ENCODE measurements at regions not wholly inside any gene's neighbourhood (a gene's known extent, or its start where the extent isn't known, plus 50 kb on each side); places are given as distances from the start of the nearest gene placed in this dataset.

- DNase-seq (ENCODE audit: low spot score) = no peak
These were observed 137.4 kb upstream of the RBMS1 start for GRCh38 chr2:160630801-160631590.

DNA sequence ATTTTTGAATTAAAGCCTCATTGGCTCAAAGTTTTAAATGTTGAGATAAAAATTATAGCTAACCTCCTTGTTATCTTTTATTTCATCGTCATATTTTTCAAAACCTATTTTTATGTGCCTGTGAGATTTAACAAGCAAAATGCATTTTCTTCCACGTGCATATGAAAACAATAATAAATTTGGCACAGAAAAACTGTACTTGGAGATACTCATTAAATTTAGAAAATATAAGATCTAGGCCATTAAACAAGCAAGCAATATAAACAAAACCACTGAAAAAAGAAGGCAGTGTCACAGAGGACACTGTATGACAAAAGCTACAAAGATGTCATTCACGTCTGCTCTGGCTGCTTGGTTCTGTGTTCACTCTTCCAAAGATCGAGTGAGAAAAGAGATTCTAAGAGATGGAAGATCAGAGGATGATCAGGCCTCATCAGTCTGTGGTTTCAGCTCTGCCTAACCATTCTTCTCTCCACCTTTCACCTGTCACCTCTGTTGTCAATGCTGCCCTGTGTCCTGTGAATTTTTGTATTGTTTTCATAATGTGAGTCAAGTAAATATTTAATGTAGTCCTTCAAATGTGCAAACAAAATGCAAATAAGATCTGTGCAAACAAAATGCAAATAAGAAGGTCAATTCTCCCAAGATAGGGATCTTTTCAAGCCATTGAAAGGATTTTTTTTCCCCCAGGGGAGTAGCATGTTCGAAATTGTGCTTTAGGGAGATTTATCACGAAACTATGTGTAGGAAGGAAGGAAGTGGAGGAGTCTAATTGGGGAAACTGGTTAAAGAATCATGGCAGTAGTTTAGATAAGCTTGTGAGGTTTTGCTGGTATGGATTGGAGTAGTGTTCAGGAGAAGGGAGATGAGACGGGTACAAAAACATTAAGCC lies 138.7 kb upstream of the RBMS1 start:
- no peak for DNase-seq (ENCODE audit: low spot score)

- DNase-seq (ENCODE audit: low spot score) = no peak
These were observed 140.8 kb upstream of the RBMS1 start for GRCh38 chr2:160634436-160634835.

- no peak for DNase-seq (ENCODE audit: low spot score)
These were observed 141.9 kb upstream of the RBMS1 start for GRCh38 chr2:160635488-160635887.

GRCh38 chr2:160639472-160639871 lies 145.9 kb upstream of the RBMS1 start:
- no peak for DNase-seq (ENCODE audit: low spot score)

GRCh38 chr2:160646684-160647444 lies 153.3 kb upstream of the RBMS1 start:
- DNase-seq (ENCODE audit: low spot score) = no peak

DNA sequence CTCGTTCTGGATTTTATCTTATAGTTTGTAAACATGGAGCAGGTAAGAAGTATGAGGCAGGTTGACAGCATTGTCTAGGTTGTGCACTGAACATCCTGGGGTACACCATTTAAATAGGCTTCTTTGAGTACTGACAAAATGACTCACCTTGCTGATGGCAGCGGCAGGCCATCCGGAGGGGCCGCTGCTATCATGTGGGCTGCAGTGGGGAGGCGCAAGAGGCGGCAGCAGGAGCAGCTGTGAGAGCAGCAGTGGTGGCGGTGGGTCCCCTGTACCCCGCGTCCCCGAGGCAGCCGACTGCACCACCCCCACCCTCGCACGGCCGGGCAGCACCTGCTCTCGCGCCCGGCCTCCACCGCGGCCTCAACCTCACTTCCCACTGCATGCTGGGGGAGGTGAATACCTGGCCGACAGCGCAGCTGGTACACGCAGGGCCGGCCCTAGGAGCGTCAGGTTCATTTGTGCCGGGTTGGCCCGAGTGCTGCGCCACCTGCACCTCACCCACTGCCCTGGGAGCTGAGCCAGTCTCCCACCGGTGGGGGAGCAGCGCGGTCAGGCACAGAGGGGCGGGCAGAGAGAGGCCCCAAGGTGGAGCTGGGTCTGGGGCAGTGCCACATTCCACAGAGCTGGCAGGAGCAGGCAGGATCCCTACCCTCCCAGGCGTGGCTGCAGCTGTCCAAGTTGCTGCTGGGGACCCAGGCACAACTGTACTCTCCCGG lies 154.5 kb upstream of the RBMS1 start:
- no peak for DNase-seq (ENCODE audit: low spot score)

DNA sequence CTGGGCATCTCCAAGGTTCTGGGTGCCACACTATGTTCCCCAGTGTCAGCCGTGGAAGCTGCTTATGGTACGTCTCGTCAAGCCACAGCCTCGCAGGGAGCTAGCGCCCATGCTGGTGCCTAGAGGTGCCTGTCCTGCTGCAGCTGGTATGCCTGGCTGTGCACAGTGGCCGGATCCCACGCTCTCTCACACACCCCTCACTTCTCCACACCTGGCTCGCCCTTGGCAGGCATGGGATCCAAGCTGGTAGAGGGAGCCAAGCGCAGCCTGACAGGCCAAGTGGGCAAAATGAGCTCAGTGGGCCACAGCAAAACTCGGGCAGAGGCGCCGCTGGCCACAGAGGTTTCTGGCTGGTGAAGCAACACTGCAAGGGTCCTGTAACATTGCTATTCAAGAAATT lies 156.1 kb upstream of the RBMS1 start:
- DNase-seq (ENCODE audit: low spot score) = no peak

- DNase-seq (ENCODE audit: low spot score) = no peak
These were observed 156.8 kb upstream of the RBMS1 start for GRCh38 chr2:160650196-160651118.

DNA sequence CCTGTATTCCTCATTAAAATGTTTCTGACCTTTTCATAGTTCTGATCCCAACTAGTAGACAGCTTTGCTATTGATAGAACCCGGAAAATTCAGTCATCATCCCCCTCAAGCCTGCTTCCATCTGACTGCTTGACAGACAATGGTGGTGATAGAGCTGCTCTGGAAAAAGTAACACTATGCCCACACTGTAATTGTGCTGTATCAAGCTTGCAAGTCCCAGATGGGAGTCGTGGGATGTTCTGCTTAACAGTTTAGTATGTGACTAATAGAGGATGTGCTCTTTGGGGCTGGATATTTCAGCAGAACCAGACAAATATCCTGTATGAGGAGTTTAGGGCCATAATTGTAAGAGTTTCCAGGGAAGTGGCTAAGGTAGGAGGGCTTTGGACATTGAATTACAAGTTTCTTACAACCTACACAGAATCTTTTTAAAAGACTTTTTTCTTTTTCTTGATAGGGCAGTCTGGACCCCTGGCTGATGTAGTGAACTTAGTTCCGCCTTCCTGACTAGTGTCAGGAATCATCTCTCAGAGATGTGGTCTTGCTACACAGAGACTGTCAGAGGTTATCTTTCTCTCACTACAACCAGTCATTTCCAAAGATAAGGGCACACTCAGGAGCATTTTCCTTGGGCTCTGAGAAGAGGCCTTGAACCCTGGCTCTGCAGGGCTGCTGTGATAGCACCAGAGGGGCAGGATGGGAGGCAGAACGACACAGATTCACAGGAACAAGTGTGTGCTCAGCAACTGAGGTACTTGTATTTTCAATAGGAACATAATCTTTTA lies 158.0 kb upstream of the RBMS1 start:
- no peak for DNase-seq (ENCODE audit: low spot score)

DNA sequence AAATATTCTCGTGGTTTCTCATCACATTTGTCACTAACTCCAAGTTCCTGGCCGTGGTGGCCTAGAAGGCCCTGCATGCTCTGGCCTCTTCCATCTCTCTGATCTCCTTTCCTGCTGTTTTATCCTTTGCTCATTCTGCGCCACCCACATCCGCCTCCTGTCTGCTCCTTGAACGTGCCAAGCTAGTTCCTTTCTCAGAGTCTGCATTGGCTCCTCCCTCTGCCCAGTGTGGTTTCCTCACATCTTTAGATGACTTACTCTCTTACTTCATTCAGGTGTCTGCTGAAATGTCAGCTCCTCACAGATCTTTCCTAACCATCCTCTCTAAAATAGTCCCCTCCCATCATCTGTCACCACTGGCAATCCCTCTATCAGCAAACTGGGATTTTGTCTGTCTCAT lies 158.6 kb upstream of the RBMS1 start:
- no peak for DNase-seq (ENCODE audit: low spot score)

- DNase-seq (ENCODE audit: low spot score) = no peak
These were observed 163.6 kb upstream of the RBMS1 start for GRCh38 chr2:160657196-160657595.

DNA sequence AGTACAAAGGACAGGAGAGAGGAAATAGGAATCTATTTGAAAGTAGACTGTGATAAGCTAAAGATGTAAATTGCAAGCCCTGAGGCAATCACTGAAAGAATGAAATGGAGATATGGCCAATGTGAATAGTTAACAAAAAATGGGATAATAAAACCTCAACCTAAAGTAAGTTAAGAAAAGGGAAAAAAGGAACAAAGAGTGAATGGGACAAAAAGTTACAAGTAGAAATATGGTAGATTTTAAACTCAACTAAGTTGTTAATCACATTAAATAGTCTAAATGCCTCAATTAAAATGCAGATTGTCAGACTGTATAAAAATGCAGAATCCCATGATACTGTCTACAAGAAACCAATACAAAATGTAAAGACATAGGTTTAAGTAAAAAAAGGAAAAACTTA lies 165.2 kb upstream of the RBMS1 start:
- DNase-seq (ENCODE audit: low spot score) = no peak

- DNase-seq (ENCODE audit: low spot score) = no peak
These were observed 167.1 kb upstream of the RBMS1 start for GRCh38 chr2:160660741-160661140.

DNA sequence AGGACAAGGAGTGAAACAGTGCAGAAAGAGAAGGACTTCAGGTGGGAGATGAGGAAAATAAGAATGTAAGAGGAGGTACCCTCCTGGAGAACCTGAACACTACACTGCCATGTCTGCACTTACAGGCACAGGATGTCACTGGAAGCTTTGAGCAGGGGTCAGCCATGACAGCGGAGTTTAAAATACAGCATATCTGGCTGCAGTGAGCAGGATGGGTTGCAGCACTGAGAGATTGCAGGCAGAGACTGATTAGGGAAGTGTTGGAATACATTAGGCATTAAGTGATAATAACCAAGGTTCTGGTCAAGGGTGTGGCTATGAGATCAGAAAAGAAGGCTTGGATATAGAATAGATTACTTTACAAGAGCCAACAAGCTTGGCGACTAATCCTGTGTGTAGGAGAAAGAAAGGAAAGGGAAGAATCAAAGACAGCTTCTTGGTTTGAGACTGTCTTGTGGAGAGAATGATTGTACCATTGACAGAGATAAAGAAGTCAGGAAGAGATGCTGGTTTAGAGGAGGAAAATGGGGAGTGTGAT lies 171.1 kb upstream of the RBMS1 start:
- DNase-seq (ENCODE audit: low spot score) = no peak

DNA sequence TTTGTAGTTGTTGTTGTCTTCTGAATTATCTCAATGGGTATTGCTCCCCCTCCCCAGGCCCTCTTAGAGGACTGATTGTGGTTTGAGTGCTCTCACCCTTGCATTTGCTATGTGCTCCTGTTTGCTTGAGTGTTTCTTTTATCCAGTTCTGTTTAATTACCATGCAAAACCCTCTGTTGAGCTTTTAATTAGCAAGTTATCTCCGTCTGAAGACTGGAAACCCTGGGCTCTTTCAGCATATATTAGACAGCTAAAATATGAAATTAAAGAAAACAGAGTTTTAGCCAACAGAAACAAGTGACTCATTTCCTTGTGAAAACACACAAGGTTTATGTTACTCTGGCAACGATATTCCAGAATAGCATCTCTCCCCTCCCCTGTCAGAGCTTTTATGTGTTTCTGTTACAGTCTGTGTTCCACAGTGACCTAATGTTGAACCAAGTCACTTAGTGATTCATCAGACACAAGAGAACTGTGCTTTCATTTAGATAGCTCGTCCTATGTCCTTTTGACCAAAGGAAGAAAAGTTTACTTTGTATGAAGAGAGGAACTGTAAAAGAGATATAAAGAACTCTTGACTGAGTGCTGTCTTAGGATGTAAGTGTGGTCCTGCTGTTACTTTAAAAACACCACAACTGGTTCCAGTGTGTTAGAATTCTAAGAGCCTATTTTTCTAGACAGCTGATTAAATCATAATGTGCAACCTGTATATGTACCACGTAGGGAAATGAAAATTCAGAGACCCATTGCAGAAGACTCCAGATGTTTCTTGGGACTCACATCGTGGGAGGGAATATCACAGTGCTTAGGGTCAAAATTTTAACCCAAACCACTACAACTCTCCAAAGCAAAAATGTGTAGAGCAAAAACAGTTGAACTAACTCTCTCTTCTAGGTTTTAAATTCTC lies 172.8 kb upstream of the RBMS1 start:
- no peak for DNase-seq (ENCODE audit: low spot score)

GRCh38 chr2:160667811-160668210 lies 174.2 kb upstream of the RBMS1 start:
- no peak for DNase-seq (ENCODE audit: low spot score)

- DNase-seq (ENCODE audit: low spot score) = no peak
These were observed 177.0 kb upstream of the RBMS1 start for GRCh38 chr2:160670618-160671017.

GRCh38 chr2:160672211-160672610 lies 178.6 kb upstream of the RBMS1 start:
- no peak for DNase-seq (ENCODE audit: low spot score)

Data from hematopoietic multipotent progenitor cell treated with erythropoietin and hydrocortisone succinate and interleukin-3 and kit ligand, for 15 days (in vitro differentiated cells).